Nephron (organoid): ENCODE measurements at regions not wholly inside any gene's neighbourhood (a gene's known extent, or its start where the extent isn't known, plus 50 kb on each side); places are given as distances from the start of the nearest gene placed in this dataset.
A peak's percentile ranks its signal among the peaks of the same experiment; 100 is the strongest.

ENCODE experiments used
- H3K27ac Mint-ChIP-seq, 3 experiments: 2 replicates each; pipeline ENCODE4 v1.8.0; 2020; ENCODE audit warnings: mixed read lengths in 3 of 3, mild to moderate bottlenecking in 2 of 3, moderate library complexity in 1 of 3
- H3K27me3 Mint-ChIP-seq: 2 replicates; pipeline ENCODE4 v1.8.0; 2021; ENCODE audit warnings: low read depth, mild to moderate bottlenecking, moderate library complexity, mixed read lengths
- H3K36me3 Mint-ChIP-seq: 2 replicates; pipeline ENCODE4 v1.8.0; 2020; ENCODE audit warnings: low read depth, mixed read lengths
- H3K4me1 Mint-ChIP-seq: 2 replicates; pipeline ENCODE4 v1.8.0; 2020; ENCODE audit warnings: mixed read lengths
- H3K4me3 Mint-ChIP-seq, 3 experiments: 2 replicates each; pipeline ENCODE4 v1.8.0; 2020; ENCODE audit warnings: mild to moderate bottlenecking in 3 of 3, mixed read lengths in 3 of 3, moderate library complexity in 2 of 3
- H3K9me3 Mint-ChIP-seq: 2 replicates; pipeline ENCODE4 v1.8.0; 2020; ENCODE audit warnings: mixed read lengths
- TF ChIP-seq, protein P1 (sequence below), 3 experiments: fragments of 200-600 bp; sonication (generic); IDR thresholded peaks; one replicate each; pipeline ENCODE4 v1.5.0; 2021; ENCODE audit warnings: antibody characterized with exemption in 3 of 3; ENCODE audit not compliant: unreplicated experiment in 3 of 3

DNA sequence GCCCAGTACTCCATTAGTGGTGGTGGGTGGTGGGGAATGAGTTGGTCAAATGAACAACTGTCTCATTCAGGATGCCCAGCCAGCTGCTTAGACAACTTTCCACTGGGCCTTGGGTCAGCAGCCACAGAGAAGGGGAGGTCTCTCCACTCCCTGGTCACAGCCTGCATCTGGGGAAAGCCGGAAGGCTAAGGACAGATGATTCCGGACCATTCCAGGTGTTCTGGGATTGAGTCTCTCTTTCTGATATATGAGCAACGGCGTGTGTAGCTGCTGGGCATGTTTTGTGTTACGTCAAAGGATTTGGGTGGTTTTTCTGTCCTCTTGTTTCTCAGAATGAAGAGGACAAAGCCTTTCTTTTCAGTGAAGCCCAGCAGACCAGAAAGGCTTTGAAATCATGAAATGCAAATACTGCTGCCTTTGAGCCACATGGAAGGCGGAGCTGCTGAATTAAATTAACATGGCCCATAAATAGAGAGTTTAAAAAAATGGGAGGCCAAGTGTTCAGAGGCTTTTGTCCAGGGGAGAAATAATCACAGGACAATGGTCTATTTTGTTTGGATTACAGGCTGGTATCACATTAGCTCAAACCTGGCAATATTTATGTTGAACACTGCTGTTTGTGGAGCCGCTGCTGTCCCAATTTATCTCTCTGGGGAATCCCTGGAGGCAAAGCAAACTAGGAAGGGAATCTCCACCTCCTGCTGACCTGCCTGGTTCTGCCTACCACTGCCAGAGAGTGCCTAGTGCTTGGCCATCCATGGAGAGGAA, 234.4 kb upstream of the E2F8 start:
- Mint-ChIP-seq H3K36me3 (no peaks in the 10 kb centered on the region), H3K4me1 (peaks cover 20% of the 10 kb centered on the region), H3K9me3 (no peaks in the 10 kb centered on the region), H3K27ac (peak overlapping the region in 1 of 3 experiments; percentile 33), H3K27me3 (peaks cover 57% of the 10 kb centered on the region), H3K4me3 (no peak overlapping the region)
- TF ChIP-seq, protein P1, sequence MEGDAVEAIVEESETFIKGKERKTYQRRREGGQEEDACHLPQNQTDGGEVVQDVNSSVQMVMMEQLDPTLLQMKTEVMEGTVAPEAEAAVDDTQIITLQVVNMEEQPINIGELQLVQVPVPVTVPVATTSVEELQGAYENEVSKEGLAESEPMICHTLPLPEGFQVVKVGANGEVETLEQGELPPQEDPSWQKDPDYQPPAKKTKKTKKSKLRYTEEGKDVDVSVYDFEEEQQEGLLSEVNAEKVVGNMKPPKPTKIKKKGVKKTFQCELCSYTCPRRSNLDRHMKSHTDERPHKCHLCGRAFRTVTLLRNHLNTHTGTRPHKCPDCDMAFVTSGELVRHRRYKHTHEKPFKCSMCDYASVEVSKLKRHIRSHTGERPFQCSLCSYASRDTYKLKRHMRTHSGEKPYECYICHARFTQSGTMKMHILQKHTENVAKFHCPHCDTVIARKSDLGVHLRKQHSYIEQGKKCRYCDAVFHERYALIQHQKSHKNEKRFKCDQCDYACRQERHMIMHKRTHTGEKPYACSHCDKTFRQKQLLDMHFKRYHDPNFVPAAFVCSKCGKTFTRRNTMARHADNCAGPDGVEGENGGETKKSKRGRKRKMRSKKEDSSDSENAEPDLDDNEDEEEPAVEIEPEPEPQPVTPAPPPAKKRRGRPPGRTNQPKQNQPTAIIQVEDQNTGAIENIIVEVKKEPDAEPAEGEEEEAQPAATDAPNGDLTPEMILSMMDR (IDR thresholded peaks at IDR 0.05; ENCODE audit: unreplicated experiment in 3 of 3): no peak

DNA sequence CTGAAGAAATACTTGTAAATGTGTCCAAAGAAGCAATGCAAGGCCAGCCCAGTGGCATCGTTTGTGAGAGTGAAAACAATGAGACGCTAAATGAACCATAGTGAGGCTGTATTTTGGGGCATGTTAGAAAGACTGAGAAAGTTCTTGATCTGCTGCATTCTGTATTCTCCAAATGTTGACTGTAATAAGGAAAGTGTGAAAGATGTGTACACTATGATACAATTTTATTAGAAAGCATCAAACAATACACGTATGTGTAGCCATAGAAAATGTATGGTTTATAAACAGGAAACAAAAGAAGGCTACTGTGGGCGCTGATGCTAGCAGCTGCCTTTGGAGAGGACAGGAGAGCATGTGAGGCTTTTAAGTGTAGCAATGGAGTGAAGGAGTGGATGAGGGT, 233.5 kb upstream of the E2F8 start:
- Mint-ChIP-seq H3K27ac (no peak overlapping the region), H3K4me3 (no peak overlapping the region), H3K9me3 (no peaks in the 10 kb centered on the region), H3K4me1 (peaks cover 18% of the 10 kb centered on the region), H3K36me3 (no peaks in the 10 kb centered on the region), H3K27me3 (peaks cover 58% of the 10 kb centered on the region)
- TF ChIP-seq, protein P1 (IDR thresholded peaks at IDR 0.05; ENCODE audit: unreplicated experiment in 3 of 3): no peak

DNA sequence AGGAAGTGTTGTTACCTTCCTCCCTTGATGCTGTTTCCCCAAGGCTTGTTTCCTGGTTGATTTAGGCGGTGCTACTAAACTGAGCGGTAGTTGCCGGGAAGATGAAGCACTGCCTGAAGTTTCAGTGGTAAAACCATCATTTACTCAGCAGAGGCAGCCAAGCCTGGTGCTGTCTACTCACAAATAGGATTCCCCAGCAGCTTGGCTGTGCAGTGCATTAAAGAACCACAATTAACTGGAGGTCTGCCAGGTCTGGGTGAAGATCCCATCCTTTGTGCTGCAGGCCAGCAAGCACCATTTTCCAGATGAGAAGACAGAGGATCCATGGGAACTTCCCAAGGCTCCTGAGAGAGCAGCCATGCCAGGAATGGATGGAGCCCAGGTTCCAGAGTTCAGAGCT, 231.9 kb upstream of the E2F8 start:
- no peaks in the 10 kb centered on the region for H3K36me3 Mint-ChIP-seq
- H3K27me3 Mint-ChIP-seq: peaks cover 59% of the 10 kb centered on the region
- TF ChIP-seq, protein P1 (IDR thresholded peaks at IDR 0.05; ENCODE audit: unreplicated experiment in 3 of 3): no peak
- no peaks in the 10 kb centered on the region for H3K9me3 Mint-ChIP-seq
- peaks cover 12% of the 10 kb centered on the region for H3K4me1 Mint-ChIP-seq
- no peak overlapping the region for H3K4me3 Mint-ChIP-seq
- H3K27ac Mint-ChIP-seq: no peak overlapping the region

DNA sequence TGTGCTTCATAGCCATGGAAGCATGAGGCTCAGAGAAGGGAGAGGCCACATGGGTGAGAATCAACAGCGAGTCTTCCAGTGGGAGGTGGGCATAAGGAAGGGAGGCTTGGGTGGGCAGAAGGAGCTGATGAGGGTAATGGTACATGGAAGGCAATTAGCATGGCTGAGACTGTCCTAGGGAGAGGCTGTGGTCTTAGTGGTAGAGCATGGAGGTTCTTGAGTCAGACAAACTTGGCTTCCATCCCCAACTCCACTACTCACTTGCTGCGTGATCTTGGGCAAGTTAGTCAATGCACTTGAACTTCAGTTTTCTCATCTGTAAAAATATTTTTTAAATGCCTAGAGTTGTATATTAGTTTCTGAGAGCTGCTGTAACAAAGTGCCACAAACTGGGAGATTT, 227.2 kb upstream of the E2F8 start:
- no peak overlapping the region for H3K4me3 Mint-ChIP-seq

DNA sequence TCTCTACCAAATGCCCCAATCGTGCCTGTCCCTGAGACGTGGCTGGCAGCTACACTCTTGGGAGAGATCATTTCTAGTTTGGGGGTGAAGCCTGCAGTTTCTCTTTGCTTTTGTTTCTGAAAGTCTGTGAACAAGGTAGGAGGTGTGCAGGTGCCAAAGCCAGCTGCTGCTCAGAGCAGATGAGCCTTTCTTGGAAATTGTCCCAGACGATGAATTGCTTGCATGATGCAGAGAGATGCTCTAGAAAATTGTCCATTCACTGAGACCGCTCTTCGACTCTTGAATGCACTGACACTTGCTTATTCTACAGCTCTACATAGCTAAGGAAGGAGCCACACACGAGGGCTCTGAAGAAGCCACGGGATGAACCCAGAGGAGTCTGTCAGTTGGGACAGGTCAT, 225.6 kb upstream of the E2F8 start:
- H3K4me1 Mint-ChIP-seq: peaks cover 8% of the 10 kb centered on the region
- H3K36me3 Mint-ChIP-seq: no peaks in the 10 kb centered on the region
- peaks cover 73% of the 10 kb centered on the region for H3K27me3 Mint-ChIP-seq
- TF ChIP-seq, protein P1 (IDR thresholded peaks at IDR 0.05; ENCODE audit: unreplicated experiment in 3 of 3): no peak
- no peaks in the 10 kb centered on the region for H3K9me3 Mint-ChIP-seq
- no peak overlapping the region for H3K27ac Mint-ChIP-seq
- H3K4me3 Mint-ChIP-seq: no peak overlapping the region

More for the DNA sequence above, 227.2 kb upstream of the E2F8 start:
- H3K27ac Mint-ChIP-seq: no peak overlapping the region
- H3K4me1 Mint-ChIP-seq: peaks cover 4% of the 10 kb centered on the region
- H3K27me3 Mint-ChIP-seq: peaks cover 66% of the 10 kb centered on the region
- H3K9me3 Mint-ChIP-seq: no peaks in the 10 kb centered on the region
- TF ChIP-seq, protein P1 (IDR thresholded peaks at IDR 0.05; ENCODE audit: unreplicated experiment in 3 of 3): no peak
- no peaks in the 10 kb centered on the region for H3K36me3 Mint-ChIP-seq

DNA sequence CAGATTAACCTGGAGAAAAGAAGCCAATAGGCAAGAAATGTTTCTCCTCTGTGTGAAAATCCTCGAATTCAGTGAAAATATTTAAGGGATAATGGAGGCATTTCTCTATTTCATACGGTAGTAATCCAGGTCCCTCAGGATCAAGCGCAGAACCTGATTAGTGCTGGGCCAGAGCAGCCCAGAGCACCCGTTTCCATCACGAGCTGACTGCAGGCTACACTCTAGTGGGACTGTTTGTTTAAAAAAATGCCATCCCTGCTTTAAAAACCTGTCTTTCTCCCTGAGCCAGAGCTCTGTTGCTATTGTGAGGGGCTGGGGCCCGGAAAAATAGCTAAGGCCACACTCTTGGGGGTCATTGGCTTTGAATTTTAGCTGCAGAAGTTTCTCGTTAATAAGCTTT, 223.2 kb upstream of the E2F8 start:
- H3K27me3 Mint-ChIP-seq: peaks cover 62% of the 10 kb centered on the region
- no peaks in the 10 kb centered on the region for H3K9me3 Mint-ChIP-seq
- no peak overlapping the region for H3K4me3 Mint-ChIP-seq
- no peaks in the 10 kb centered on the region for H3K36me3 Mint-ChIP-seq
- no peak overlapping the region for H3K27ac Mint-ChIP-seq
- peaks cover 20% of the 10 kb centered on the region for H3K4me1 Mint-ChIP-seq
- TF ChIP-seq, protein P1 (IDR thresholded peaks at IDR 0.05; ENCODE audit: unreplicated experiment in 3 of 3): no peak
